DOHH2 (cell line): ENCODE measurements at regions not wholly inside any gene's neighbourhood (a gene's known extent, or its start where the extent isn't known, plus 50 kb on each side); places are given as distances from the start of the nearest gene placed in this dataset.

Experiments used
- CTCF ChIP-seq: fragments of 200-600 bp; sonication (generic); IDR thresholded peaks from one replicate; pipeline ENCODE4 v1.5.1; 2014; ENCODE audit warnings: antibody characterized with exemption, mild to moderate bottlenecking, low read depth, low read length; ENCODE audit not compliant: poor library complexity, severe bottlenecking
- EZH2phosphoT487 ChIP-seq: fragments of 200-600 bp; sonication (generic); IDR thresholded peaks from 2 replicates; pipeline ENCODE4 v1.6.1; 2017; ENCODE audit warnings: borderline replicate concordance, mild to moderate bottlenecking, antibody characterized with exemption, low read length, moderate library complexity, mixed read lengths

DNA sequence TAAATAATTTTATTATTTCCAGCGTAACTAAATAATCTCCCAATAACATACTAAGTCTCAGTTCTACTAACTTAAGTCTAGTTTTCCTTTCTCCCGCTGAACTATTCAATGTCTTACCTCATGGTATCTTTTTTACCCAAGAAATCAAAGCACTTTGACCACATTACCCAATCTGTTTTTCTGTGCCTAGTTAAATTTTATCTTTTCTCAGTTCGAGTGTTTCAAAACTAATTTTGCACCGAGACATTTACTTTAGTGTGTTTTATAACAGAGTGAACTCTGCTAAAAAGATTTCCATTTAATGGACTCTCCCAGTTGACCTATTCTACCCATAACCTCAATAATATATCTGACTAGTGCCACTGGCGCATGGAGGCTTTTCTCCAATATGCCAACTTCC is 67.6 kb upstream of the IRF2 start:
- TF ChIP-seq EZH2phosphoT487 (no peak), CTCF (no peak)
